Loucy (cell line): ENCODE measurements at regions not wholly inside any gene's neighbourhood (a gene's known extent, or its start where the extent isn't known, plus 50 kb on each side); places are given as distances from the start of the nearest gene placed in this dataset.

Experiments used
- H2AFZ ChIP-seq: fragments of 200-600 bp; sonication (generic); 2 replicates; pipeline ENCODE4 v1.6.0; 2016; ENCODE audit warnings: antibody characterized with exemption, mild to moderate bottlenecking, low read length, moderate library complexity
- H3F3A ChIP-seq: fragments of 200-600 bp; 2 replicates; pipeline ENCODE4 v1.6.0; 2016; ENCODE audit warnings: antibody characterized with exemption, low read depth, mild to moderate bottlenecking
- H3K27me3 ChIP-seq: fragments of 200-600 bp; sonication (generic); 2 replicates; pipeline ENCODE4 v1.6.1; 2014; ENCODE audit warnings: low read length, mild to moderate bottlenecking; ENCODE audit not compliant: insufficient read depth, poor library complexity, severe bottlenecking
- H3K36me3 ChIP-seq: fragments of 200-600 bp; sonication (generic); 2 replicates; pipeline ENCODE4 v1.6.1; 2016; ENCODE audit warnings: low read length; ENCODE audit not compliant: insufficient read depth
- H3K4me1 ChIP-seq: fragments of 200-600 bp; sonication (generic); 2 replicates; pipeline ENCODE4 v1.5.1; 2014; ENCODE audit warnings: low read length, mild to moderate bottlenecking; ENCODE audit not compliant: insufficient read depth, poor library complexity, severe bottlenecking
- H3K4me2 ChIP-seq: fragments of 200-600 bp; sonication (generic); 2 replicates; pipeline ENCODE4 v1.6.0; 2014; ENCODE audit warnings: antibody characterized with exemption, low read length, low read depth, mild to moderate bottlenecking; ENCODE audit not compliant: poor library complexity, severe bottlenecking
- H3K4me3 ChIP-seq: fragments of 200-600 bp; sonication (generic); 2 replicates; pipeline ENCODE4 v1.5.1; 2014; ENCODE audit warnings: low read length, mild to moderate bottlenecking, mixed read lengths; ENCODE audit not compliant: poor library complexity, severe bottlenecking
- H3K79me2 ChIP-seq: fragments of 200-600 bp; sonication (generic); 2 replicates; pipeline ENCODE4 v1.6.1; 2014; ENCODE audit warnings: low read length; ENCODE audit not compliant: insufficient read depth
- H3K9ac ChIP-seq: fragments of 200-600 bp; sonication (generic); 2 replicates; pipeline ENCODE4 v1.6.0; 2014; ENCODE audit warnings: mild to moderate bottlenecking, low read depth, low read length, moderate library complexity; ENCODE audit not compliant: poor library complexity, severe bottlenecking
- H3K9me2 ChIP-seq: fragments of 200-600 bp; sonication (generic); replicated peaks from 2 replicates; pipeline ENCODE4 v1.6.1; 2016; ENCODE audit warnings: low read depth, low read length, mixed read lengths
- H3K9me3 ChIP-seq: fragments of 200-600 bp; sonication (generic); 2 replicates; pipeline ENCODE4 v1.6.1; 2014; ENCODE audit warnings: mild to moderate bottlenecking, antibody characterized with exemption, low read length, low read depth; ENCODE audit not compliant: insufficient read depth
- H4K20me1 ChIP-seq: fragments of 200-600 bp; sonication (generic); 2 replicates; pipeline ENCODE4 v1.6.0; 2014; ENCODE audit warnings: antibody characterized with exemption, low read length, mild to moderate bottlenecking; ENCODE audit not compliant: insufficient read depth, poor library complexity, severe bottlenecking
- EZH2phosphoT487 ChIP-seq: fragments of 200-600 bp; IDR thresholded peaks from 2 replicates; pipeline ENCODE4 v1.6.1; 2018; ENCODE audit warnings: antibody characterized with exemption, mild to moderate bottlenecking, moderate library complexity, borderline replicate concordance
- TF ChIP-seq, protein P1 (sequence below): fragments of 200-600 bp; sonication (generic); conservative IDR thresholded peaks from 2 replicates; pipeline ENCODE4 v1.5.1; 2014; ENCODE audit warnings: mild to moderate bottlenecking, antibody characterized with exemption, low read length

GRCh38 chr15:26045516-26045915 lies 182.4 kb upstream of the ATP10A start:
- H3K4me3 ChIP-seq: no peak overlapping the region
- H3K27me3 ChIP-seq: no peaks in the 10 kb centered on the region
- no peak overlapping the region for H2AFZ ChIP-seq
- H3K9me2 ChIP-seq: no peaks in the 10 kb centered on the region
- H3K4me2 ChIP-seq: no peak overlapping the region
- H4K20me1 ChIP-seq: no peaks in the 10 kb centered on the region
- H3K9me3 ChIP-seq: 0 out of 2 replicates have a peak, but pooled peaks cover 3% of the 10 kb centered on the region
- H3K9ac ChIP-seq: no peak overlapping the region
- no peaks in the 10 kb centered on the region for H3F3A ChIP-seq
- no peaks in the 10 kb centered on the region for H3K79me2 ChIP-seq
- H3K4me1 ChIP-seq: no peaks in the 10 kb centered on the region
- H3K36me3 ChIP-seq: no peaks in the 10 kb centered on the region
- no peak for TF ChIP-seq EZH2phosphoT487
- TF ChIP-seq, protein P1, sequence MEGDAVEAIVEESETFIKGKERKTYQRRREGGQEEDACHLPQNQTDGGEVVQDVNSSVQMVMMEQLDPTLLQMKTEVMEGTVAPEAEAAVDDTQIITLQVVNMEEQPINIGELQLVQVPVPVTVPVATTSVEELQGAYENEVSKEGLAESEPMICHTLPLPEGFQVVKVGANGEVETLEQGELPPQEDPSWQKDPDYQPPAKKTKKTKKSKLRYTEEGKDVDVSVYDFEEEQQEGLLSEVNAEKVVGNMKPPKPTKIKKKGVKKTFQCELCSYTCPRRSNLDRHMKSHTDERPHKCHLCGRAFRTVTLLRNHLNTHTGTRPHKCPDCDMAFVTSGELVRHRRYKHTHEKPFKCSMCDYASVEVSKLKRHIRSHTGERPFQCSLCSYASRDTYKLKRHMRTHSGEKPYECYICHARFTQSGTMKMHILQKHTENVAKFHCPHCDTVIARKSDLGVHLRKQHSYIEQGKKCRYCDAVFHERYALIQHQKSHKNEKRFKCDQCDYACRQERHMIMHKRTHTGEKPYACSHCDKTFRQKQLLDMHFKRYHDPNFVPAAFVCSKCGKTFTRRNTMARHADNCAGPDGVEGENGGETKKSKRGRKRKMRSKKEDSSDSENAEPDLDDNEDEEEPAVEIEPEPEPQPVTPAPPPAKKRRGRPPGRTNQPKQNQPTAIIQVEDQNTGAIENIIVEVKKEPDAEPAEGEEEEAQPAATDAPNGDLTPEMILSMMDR: no peak

DNA sequence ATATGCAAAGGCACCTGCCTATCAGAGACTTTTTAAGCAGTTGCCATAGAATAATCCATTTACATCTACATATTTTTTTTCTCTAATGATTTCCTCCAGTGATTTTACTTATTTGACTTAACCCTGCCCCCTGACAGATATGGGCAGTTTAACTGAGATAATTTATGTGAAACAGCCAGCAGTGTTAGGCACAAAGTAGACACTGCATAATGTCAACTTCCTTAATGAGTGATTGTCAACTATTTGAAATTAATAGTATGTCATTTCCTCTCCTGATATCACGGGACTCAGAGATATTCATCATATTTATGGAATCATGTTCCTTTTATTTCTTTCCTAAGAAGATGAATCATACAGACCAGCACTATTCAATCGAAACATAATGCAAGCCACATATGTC lies 179.9 kb upstream of the ATP10A start:
- no peak for TF ChIP-seq EZH2phosphoT487
- TF ChIP-seq, protein P1: no peak
- no peaks in the 10 kb centered on the region for H3K27me3 ChIP-seq
- no peaks in the 10 kb centered on the region for H4K20me1 ChIP-seq
- H3K4me1 ChIP-seq: no peaks in the 10 kb centered on the region
- no peak overlapping the region for H3K4me3 ChIP-seq
- H3F3A ChIP-seq: no peaks in the 10 kb centered on the region
- no peak overlapping the region for H3K4me2 ChIP-seq
- H2AFZ ChIP-seq: no peak overlapping the region
- H3K79me2 ChIP-seq: no peaks in the 10 kb centered on the region
- H3K9me2 ChIP-seq: no peaks in the 10 kb centered on the region
- no peak overlapping the region for H3K9ac ChIP-seq
- H3K36me3 ChIP-seq: no peaks in the 10 kb centered on the region
- H3K9me3 ChIP-seq: no peaks in the 10 kb centered on the region

- TF ChIP-seq EZH2phosphoT487: no peak
- TF ChIP-seq, protein P1: no peak
- no peak overlapping the region for H3K9ac ChIP-seq
- no peaks in the 10 kb centered on the region for H3K9me2 ChIP-seq
- no peak overlapping the region for H2AFZ ChIP-seq
- no peak overlapping the region for H3K4me3 ChIP-seq
- no peaks in the 10 kb centered on the region for H3K79me2 ChIP-seq
- H3K4me1 ChIP-seq: no peaks in the 10 kb centered on the region
- no peaks in the 10 kb centered on the region for H3K27me3 ChIP-seq
- H3K9me3 ChIP-seq: no peaks in the 10 kb centered on the region
- no peaks in the 10 kb centered on the region for H3K36me3 ChIP-seq
- H4K20me1 ChIP-seq: no peaks in the 10 kb centered on the region
- no peaks in the 10 kb centered on the region for H3F3A ChIP-seq
- H3K4me2 ChIP-seq: no peak overlapping the region
Measured at GRCh38 chr15:26038693-26039092, 175.6 kb upstream of the ATP10A start.
